Hepatocyte (in vitro differentiated cells): ENCODE measurements at regions not wholly inside any gene's neighbourhood (a gene's known extent, or its start where the extent isn't known, plus 50 kb on each side); places are given as distances from the start of the nearest gene placed in this dataset.

Experiments used
- DNase-seq: peaks from one replicate; pipeline ENCODE4 v3.0.0-alpha.2; 2016; ENCODE audit warnings: low spot score
- H2AFZ ChIP-seq: fragments of 200-600 bp; sonication (generic); 2 replicates; pipeline ENCODE4 v1.6.0; 2016; ENCODE audit warnings: antibody characterized with exemption, mild to moderate bottlenecking
- H3K27ac ChIP-seq: fragments of 200-600 bp; sonication (generic); 2 replicates; pipeline ENCODE4 v1.5.1; 2016; ENCODE audit warnings: mild to moderate bottlenecking
- H3K27me3 ChIP-seq: fragments of 200-600 bp; sonication (generic); 2 replicates; pipeline ENCODE4 v1.6.1; 2016
- H3K36me3 ChIP-seq: fragments of 200-600 bp; sonication (generic); replicated peaks from 2 replicates; pipeline ENCODE4 v1.5.1; 2016; ENCODE audit warnings: low read depth; ENCODE audit not compliant: insufficient read depth
- H3K4me1 ChIP-seq: fragments of 200-600 bp; sonication (generic); 2 replicates; pipeline ENCODE4 v1.5.1; 2016; ENCODE audit warnings: mild to moderate bottlenecking, moderate library complexity; ENCODE audit not compliant: insufficient read depth
- H3K4me2 ChIP-seq: fragments of 200-600 bp; sonication (generic); 2 replicates; pipeline ENCODE4 v1.6.0; 2016
- H3K4me3 ChIP-seq: fragments of 200-600 bp; sonication (generic); 2 replicates; pipeline ENCODE4 v1.5.1; 2016; ENCODE audit warnings: mild to moderate bottlenecking
- H3K79me2 ChIP-seq: fragments of 200-600 bp; sonication (generic); 2 replicates; pipeline ENCODE4 v1.6.0; 2017; ENCODE audit warnings: mild to moderate bottlenecking
- H3K9me2 ChIP-seq: fragments of 200-600 bp; sonication (generic); replicated peaks from 2 replicates; pipeline ENCODE4 v1.6.0; 2017; ENCODE audit warnings: mild to moderate bottlenecking; ENCODE audit not compliant: insufficient read depth
- H3K9me3 ChIP-seq: fragments of 200-600 bp; sonication (generic); 2 replicates; pipeline ENCODE4 v1.5.1; 2016; ENCODE audit warnings: low read depth, mild to moderate bottlenecking
- H4K20me1 ChIP-seq: fragments of 200-600 bp; sonication (generic); 2 replicates; pipeline ENCODE4 v1.6.0; 2016; ENCODE audit warnings: mild to moderate bottlenecking; ENCODE audit not compliant: insufficient read depth, poor library complexity, severe bottlenecking
- CTCF ChIP-seq: fragments of 200-600 bp; sonication (generic); IDR thresholded peaks from 2 replicates; pipeline ENCODE4 v1.5.1; 2016; ENCODE audit warnings: antibody characterized with exemption, mild to moderate bottlenecking; ENCODE audit not compliant: poor library complexity
- EZH2 ChIP-seq: fragments of 200-600 bp; sonication (generic); IDR thresholded peaks from 2 replicates; pipeline ENCODE4 v1.6.1; 2016; ENCODE audit warnings: antibody characterized with exemption, mild to moderate bottlenecking, borderline replicate concordance
- EZH2phosphoT487 ChIP-seq: fragments of 200-600 bp; sonication (generic); IDR thresholded peaks from one replicate; pipeline ENCODE4 v1.6.1; 2018; ENCODE audit warnings: antibody characterized with exemption, mild to moderate bottlenecking, low read depth, moderate library complexity; ENCODE audit not compliant: unreplicated experiment, severe bottlenecking
- WGBS: methylation state at CpG from one replicate; pipeline ENCODE4 v1.1.6; 2016; ENCODE audit warnings: low lambda C conversion rate; ENCODE audit errors: missing lambda C conversion rate; 5-methylcytosine and 5-hydroxymethylcytosine counted together

- H3K9me3 ChIP-seq, result no peaks in the 10 kb centered on the region
- no peak for TF ChIP-seq EZH2phosphoT487
- no peak overlapping the region for H2AFZ ChIP-seq
- H4K20me1 ChIP-seq, result no peaks in the 10 kb centered on the region
- H3K27me3 ChIP-seq, result no peaks in the 10 kb centered on the region
- peaks cover 3% of the 10 kb centered on the region for H3K4me1 ChIP-seq
- H3K27ac ChIP-seq, result no peak overlapping the region
- H3K4me3 ChIP-seq, result no peak overlapping the region
- no peaks in the 10 kb centered on the region for H3K79me2 ChIP-seq
- no peak for DNase-seq
- 93% methylated on average over 8 of the region's 8 CpGs for WGBS
- no peaks in the 10 kb centered on the region for H3K36me3 ChIP-seq
- H3K4me2 ChIP-seq, result no peak overlapping the region
- H3K9me2 ChIP-seq, result no peaks in the 10 kb centered on the region
Observed at GRCh38 chr9:88681434-88681833, 146.5 kb downstream of the NXNL2 start.

GRCh38 chr9:88682431-88682831 lies 147.5 kb downstream of the NXNL2 start:
- Histone ChIP-seq H3K79me2 (no peaks in the 10 kb centered on the region), H3K9me3 (no peaks in the 10 kb centered on the region), H3K4me3 (no peak overlapping the region), H3K9me2 (no peaks in the 10 kb centered on the region), H3K27me3 (no peaks in the 10 kb centered on the region), H3K4me1 (peaks cover 3% of the 10 kb centered on the region), H3K36me3 (no peaks in the 10 kb centered on the region), H3K4me2 (no peak overlapping the region), H2AFZ (no peak overlapping the region), H3K27ac (peak overlapping the region; percentile 14), H4K20me1 (no peaks in the 10 kb centered on the region)
- no peak for TF ChIP-seq EZH2phosphoT487
- no peak for TF ChIP-seq EZH2
- no peak for TF ChIP-seq CTCF
- peak; percentile 23 for DNase-seq
- WGBS, result 54% methylated on average over 12 of the region's 12 CpGs

GRCh38 chr9:88684046-88684445 lies 149.1 kb downstream of the NXNL2 start:
- no peak for TF ChIP-seq EZH2phosphoT487
- no peak for TF ChIP-seq EZH2
- TF ChIP-seq CTCF, result no peak
- no peaks in the 10 kb centered on the region for H3K36me3 ChIP-seq
- H3K9me2 ChIP-seq, result no peaks in the 10 kb centered on the region
- peaks cover 3% of the 10 kb centered on the region for H3K4me1 ChIP-seq
- no peaks in the 10 kb centered on the region for H3K27me3 ChIP-seq
- H3K79me2 ChIP-seq, result no peaks in the 10 kb centered on the region
- H3K27ac ChIP-seq, result no peak overlapping the region
- no peak overlapping the region for H3K4me3 ChIP-seq
- H4K20me1 ChIP-seq, result no peaks in the 10 kb centered on the region
- no peak overlapping the region for H2AFZ ChIP-seq
- no peak overlapping the region for H3K4me2 ChIP-seq
- no peaks in the 10 kb centered on the region for H3K9me3 ChIP-seq
- WGBS, result 71% methylated on average over 8 of the region's 8 CpGs
- DNase-seq, result no peak

- TF ChIP-seq EZH2 (no peak), CTCF (no peak), EZH2phosphoT487 (no peak)
- 96% methylated on average over 10 of the region's 10 CpGs for WGBS
Observed at GRCh38 chr9:88684845-88685244, 149.9 kb downstream of the NXNL2 start.

More at GRCh38 chr9:88684845-88685244, 149.9 kb downstream of the NXNL2 start:
- H3K27ac ChIP-seq, result no peak overlapping the region
- H3K36me3 ChIP-seq, result no peaks in the 10 kb centered on the region
- DNase-seq, result no peak
- H3K4me1 ChIP-seq, result peaks cover 3% of the 10 kb centered on the region
- no peak overlapping the region for H3K4me3 ChIP-seq
- no peak overlapping the region for H2AFZ ChIP-seq
- H3K27me3 ChIP-seq, result no peaks in the 10 kb centered on the region
- no peak overlapping the region for H3K4me2 ChIP-seq
- H4K20me1 ChIP-seq, result no peaks in the 10 kb centered on the region
- H3K9me2 ChIP-seq, result no peaks in the 10 kb centered on the region
- H3K79me2 ChIP-seq, result no peaks in the 10 kb centered on the region
- H3K9me3 ChIP-seq, result no peaks in the 10 kb centered on the region
